ENCODE measurements at regions not wholly inside any gene's neighbourhood (a gene's known extent, or its start where the extent isn't known, plus 50 kb on each side); places are given as distances from the start of the nearest gene placed in this dataset.

- TF ChIP-seq ZNF281 (CRISPR knock-in tag; IDR thresholded peaks at IDR 0.05; ENCODE audit: borderline replicate concordance) (no peak), AHDC1 (CRISPR knock-in tag; IDR thresholded peaks at IDR 0.05; ENCODE audit: borderline replicate concordance) (no peak), SATB2 (CRISPR knock-in tag; IDR thresholded peaks at IDR 0.05) (no peak), ZNF207 (IDR thresholded peaks at IDR 0.05; ENCODE audit: borderline replicate concordance) (no peak), PCBP1 (IDR thresholded peaks at IDR 0.05; ENCODE audit: borderline replicate concordance, low read depth, low read length) (no peak), HMG20A (CRISPR knock-in tag; IDR thresholded peaks at IDR 0.05; ENCODE audit: borderline replicate concordance) (no peak)
Observed at GRCh38 chr22:48259991-48260670, 1497.7 kb downstream of the TBC1D22A start (continued).

Measured in HepG2 (cell line).